ENCODE measurements at regions not wholly inside any gene's neighbourhood (a gene's known extent, or its start where the extent isn't known, plus 50 kb on each side); places are given as distances from the start of the nearest gene placed in this dataset.

DNA sequence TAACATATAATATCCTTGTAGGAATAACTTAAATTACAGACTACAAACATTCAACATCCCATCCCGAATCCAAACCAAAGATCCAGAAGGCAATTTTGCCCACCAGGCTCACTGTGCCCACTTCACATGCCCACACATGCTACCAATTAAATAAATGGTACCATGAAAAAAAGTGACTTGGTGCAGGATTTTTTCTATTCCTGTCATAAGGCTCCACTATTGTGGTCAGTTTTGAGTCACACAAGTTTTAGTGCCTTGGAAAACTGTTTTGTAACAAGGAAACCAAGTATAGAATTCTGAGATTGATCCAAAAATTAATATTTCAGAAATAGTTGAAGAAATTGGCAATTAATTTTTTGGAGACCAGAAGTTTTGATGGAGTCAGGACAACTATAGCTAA lies 470.1 kb upstream of the THBS1 start:
- no peak for TF ChIP-seq REST (IDR thresholded peaks at IDR 0.05)
- no peak for TF ChIP-seq CTCF (IDR thresholded peaks at IDR 0.05)
- no peak for TF ChIP-seq ZSCAN20 (CRISPR knock-in tag; IDR thresholded peaks at IDR 0.05)
- no peak for TF ChIP-seq MAX (IDR thresholded peaks at IDR 0.05)
- TF ChIP-seq RAD21 (conservative IDR thresholded peaks at IDR 0.05 in 1 of 2, IDR thresholded peaks at IDR 0.05 in 1 of 2): no peak

Data from A549 (cell line).